ENCODE measurements at regions not wholly inside any gene's neighbourhood (a gene's known extent, or its start where the extent isn't known, plus 50 kb on each side); places are given as distances from the start of the nearest gene placed in this dataset.
"Not testable (repeated sequence)": the region's sequence is repeated elsewhere in the genome, so short reads cannot be mapped to it uniquely, and the experiment has no call there.

GRCh38 chr5:118552731-118553360 is 435.5 kb downstream of the DTWD2 start:
- no peak for DNase-seq (ENCODE audit: low spot score)

DNA sequence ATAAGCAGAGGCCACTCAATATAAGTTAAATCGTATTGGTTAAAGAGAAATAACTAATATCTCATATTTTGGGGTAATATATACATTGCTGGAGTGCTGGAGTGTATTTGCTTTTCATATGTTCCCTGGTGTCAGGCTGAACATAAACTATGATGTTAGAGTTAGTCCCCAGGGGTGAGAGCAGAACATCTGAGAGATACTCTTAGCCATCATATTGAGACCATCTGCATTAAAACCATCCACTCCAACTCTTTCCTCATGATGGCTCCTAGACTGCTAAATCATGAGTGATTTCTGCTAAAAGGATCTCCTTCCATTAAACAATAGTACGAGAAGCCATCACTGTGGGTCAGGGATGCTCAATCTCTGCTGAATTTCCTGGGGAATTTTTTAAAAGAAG is 436.2 kb downstream of the DTWD2 start:
- no peak for DNase-seq (ENCODE audit: low spot score)

GRCh38 chr5:118551716-118552115 is 436.6 kb downstream of the DTWD2 start:
- DNase-seq (ENCODE audit: low spot score), result no peak

- no peak for DNase-seq (ENCODE audit: low spot score)
Measured at GRCh38 chr5:118551031-118551430, 437.3 kb downstream of the DTWD2 start.

GRCh38 chr5:118548761-118549720 is 439.3 kb downstream of the DTWD2 start:
- DNase-seq (ENCODE audit: low spot score), result no peak

DNA sequence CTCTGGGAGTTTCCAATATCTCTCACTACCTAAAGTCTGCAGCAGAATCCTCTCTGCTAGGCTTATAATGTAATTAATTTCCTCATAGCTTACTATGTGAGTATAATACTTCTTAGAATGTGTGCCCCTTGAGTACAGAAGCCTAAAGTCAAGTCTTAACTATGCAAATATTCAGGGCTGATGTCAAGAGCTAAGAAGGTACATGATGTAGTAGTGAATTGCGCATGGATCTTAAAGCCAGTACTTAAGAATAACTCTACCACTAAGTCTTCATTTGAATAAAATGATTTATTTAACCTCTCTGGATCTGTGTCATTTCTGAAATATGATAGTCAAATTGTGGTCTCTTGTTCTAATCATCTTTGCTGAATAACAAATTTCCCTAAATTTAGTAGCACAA is 442.9 kb downstream of the DTWD2 start:
- no peak for DNase-seq (ENCODE audit: low spot score)

DNA sequence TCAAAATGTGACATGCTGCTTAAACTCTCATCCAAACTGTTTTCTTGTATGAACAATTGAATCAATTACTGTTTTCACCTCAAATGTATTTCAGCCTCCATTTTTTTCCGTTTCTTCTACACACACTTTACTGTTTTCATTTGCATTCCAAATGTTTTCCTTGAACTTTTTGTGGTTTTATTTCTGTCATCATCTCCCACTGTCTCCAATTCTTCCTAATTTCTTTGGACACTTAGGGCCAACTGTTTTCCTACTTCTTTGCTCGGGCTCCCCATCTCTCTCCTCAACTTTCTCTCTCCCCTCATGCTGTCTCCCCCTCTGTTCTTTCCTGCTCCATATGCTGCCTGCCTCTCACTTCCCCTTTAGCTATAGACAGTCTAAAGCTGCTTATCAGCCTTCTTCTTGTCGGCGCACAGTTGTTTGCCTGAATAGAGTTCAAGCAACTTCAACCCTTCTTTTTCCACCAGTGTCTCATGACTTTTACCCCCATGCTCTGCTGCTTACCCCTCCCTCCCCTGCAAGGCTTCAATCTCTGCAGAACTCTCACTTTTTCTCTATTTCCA is 443.4 kb downstream of the DTWD2 start:
- DNase-seq (ENCODE audit: low spot score), result no peak

GRCh38 chr5:118533923-118534322 is 454.4 kb downstream of the DTWD2 start:
- DNase-seq (ENCODE audit: low spot score), result no peak

- DNase-seq (ENCODE audit: low spot score), result no peak
Measured at GRCh38 chr5:118533156-118533555, 455.2 kb downstream of the DTWD2 start.

DNA sequence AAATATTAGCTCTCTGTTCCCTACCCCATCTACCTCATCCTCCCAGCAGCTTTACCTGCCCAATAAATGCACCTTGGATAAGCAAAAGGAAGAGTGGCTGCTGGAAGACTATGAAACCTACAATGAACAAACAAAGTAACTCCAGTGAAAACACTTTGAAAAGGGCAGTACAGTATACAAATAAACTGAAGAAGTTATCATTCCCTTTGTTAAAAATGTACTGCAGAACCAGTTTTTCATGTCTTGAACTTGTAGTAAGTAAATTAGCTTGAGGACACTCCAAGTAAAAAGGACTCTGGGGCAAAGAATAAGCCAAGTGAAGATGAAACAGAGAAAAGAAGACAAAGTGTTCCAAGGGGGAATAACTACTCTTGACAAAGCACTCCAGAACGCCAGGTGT is 457.1 kb downstream of the DTWD2 start:
- no peak for DNase-seq (ENCODE audit: low spot score)

- no peak for DNase-seq (ENCODE audit: low spot score)
Measured at GRCh38 chr5:118529361-118530144, 458.8 kb downstream of the DTWD2 start.

GRCh38 chr5:118522626-118523025 is 465.7 kb downstream of the DTWD2 start:
- no peak for DNase-seq (ENCODE audit: low spot score)

- DNase-seq (ENCODE audit: low spot score), result no peak
Measured at GRCh38 chr5:118520771-118521415, 467.5 kb downstream of the DTWD2 start.

DNA sequence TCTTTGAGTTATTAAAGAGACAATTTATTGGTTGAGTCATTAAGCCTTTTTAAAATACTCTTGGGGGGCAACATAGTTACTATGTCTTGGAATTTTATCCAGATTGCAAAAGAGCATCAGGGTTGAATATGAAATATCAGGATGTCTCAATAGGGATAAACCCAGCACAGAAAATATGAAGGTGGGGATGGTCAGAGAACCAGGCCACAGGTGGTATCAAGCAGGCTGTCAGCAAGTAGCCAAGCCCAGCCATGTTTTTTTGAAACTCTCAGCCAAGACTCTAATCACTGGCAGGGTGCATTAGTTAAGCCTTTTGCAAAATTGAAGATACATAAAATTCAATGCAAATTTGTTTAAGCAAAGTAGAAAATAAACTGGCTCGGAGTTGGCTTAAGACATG is 468.9 kb downstream of the DTWD2 start:
- no peak for DNase-seq (ENCODE audit: low spot score)

- DNase-seq (ENCODE audit: low spot score), result no peak
Measured at GRCh38 chr5:118518720-118519119, 469.6 kb downstream of the DTWD2 start.

DNA sequence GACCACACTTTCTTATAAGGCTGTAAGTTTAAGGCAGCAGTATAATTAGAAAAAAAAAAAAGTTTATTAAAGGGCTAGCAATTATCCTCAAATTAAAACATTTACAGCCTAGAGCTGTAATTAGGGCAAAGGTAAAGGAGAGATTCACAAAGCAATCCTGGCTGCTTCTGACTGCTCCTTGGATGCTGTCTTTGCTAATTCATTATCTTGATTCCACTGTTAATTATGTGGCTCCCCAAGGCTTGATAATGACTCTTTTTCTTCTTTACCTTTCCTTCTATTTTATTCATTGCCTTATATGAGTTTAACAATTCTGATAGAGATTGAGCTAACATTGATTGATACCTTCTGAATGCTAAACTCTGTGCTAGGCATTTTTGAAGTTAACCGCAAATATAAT is 476.5 kb downstream of the DTWD2 start:
- no peak for DNase-seq (ENCODE audit: low spot score)

DNA sequence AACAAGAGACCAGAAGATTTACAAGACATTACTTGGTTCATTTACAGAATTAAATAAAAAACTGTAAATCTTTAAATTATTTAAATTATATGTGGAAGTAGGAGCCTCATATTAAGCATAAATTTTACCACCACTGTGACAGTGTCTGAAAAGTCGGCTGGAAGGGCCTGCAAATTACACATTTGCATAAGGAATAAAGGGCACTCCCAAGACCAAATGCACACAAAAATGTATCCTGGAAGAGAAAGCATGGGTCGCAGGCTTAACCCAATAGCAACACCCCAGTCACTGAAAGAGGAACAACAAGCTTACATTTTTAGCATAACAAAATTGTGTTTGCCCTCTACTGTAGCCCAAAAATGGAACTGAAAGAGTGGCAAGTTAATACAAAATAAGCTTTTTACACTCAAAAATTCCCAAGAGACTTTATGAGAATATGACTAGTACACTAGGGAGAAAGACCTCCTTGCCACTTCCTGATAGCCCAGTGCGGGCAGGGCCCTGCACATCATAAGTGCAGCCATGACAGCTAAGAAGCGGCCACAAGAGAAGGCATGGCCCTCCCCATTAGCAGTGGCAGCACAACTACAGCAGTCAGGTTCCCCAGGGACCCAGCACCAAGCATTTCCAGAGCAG is 482.0 kb downstream of the DTWD2 start:
- DNase-seq (ENCODE audit: low spot score), result no peak

GRCh38 chr5:118502232-118502631 is 486.1 kb downstream of the DTWD2 start:
- not testable (repeated sequence) for DNase-seq (ENCODE audit: low spot score)

DNA sequence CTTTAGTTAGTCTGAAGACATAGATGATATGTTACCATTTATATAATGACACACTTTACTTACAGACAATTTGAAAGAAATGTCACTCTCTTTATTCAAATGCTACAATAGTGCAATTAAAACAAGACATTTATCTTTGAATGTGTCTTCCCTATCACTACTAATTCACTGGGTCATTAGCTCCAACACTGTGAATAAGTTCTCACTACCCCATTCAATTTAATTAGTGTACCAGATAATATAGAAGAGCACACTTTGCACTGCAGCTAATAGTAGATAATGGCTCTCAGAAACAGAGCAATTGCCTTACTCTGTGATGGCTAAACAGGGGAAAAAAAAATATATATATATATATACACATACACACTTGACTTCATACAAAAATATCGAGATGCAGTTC is 497.0 kb downstream of the DTWD2 start:
- DNase-seq (ENCODE audit: low spot score), result no peak

DNA sequence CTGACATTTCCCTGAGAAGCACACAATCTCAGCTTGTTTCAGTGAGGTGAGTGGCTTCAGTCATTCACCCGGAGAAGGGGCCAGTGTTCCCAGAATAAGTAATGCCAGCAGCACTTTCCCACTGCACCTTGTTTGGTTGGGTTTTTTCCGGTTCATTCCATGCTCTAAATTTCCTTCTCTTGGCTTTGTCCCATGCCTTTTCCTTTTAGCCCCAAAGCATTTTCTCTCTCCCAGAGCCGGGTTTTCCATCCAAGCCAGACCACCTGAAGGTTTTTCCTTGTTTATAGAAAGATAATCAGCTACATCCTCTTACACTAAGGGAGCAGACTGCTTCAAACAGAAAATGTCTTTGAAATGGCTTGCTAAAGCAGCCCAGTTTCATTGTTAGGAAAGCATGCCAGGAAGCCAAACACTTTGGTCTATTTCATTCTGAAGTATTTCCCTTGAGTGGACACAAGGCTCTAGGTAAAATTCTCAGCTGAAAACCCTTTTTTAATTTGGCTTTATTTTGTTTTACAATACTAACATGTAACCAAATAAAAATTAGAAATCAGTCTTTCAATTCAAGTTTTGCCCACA is 501.6 kb downstream of the DTWD2 start:
- no peak for DNase-seq (ENCODE audit: low spot score)

DNA sequence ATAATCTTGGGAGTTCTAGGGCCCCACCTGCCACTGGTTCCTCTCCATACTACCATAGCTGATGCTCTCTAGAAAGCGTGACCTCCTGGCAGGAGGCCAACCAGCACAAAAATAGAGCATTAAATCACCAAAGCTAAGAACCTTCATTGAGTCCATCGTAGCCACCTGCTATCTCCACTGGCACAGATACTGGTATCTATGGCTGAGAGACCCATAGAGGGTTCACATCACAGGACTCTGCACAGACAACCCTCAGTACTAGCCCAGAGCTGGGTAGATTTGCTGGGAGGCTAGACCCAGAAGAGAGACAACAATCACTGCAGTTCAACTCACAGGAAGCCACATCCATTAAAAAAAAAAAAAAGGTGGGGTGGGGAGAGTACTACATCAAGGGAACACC is 509.1 kb downstream of the DTWD2 start:
- no peak for DNase-seq (ENCODE audit: low spot score)
